ENCODE measurements at regions not wholly inside any gene's neighbourhood (a gene's known extent, or its start where the extent isn't known, plus 50 kb on each side); places are given as distances from the start of the nearest gene placed in this dataset.

DNA sequence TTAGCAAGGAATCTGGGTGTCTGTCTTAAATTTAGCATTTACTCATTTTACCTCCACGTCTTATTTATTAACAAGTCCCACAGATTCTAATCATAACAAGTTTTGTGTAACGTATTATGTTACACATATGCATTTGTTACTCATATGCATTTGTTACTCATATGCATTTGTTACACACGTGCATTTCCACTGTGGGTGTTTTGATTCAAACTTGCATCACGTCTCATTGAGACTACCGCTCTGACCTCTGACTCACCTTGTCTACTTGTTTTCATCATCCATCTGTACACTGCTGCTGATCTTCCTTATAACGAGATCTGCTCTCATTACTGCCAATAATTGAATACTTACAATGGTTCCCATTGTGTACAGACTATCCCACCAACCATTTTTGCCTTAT, 1141.4 kb downstream of the TBL1XR1 start:
- H3K36me3 ChIP-seq (replicated peaks in 1 of 2) = no peaks in the 10 kb centered on the region
- TF ChIP-seq CTCF (IDR thresholded peaks at IDR 0.05) = no peak
- no peak for TF ChIP-seq POLR2A (IDR thresholded peaks at IDR 0.05)
- no peaks in the 10 kb centered on the region for H3K27me3 ChIP-seq
- no peak overlapping the region for H3K4me3 ChIP-seq
- H3K9me3 ChIP-seq (replicated peaks in 1 of 3) = no peaks in the 10 kb centered on the region
- DNase-seq = no peak
- no peaks in the 10 kb centered on the region for H3K4me1 ChIP-seq (replicated peaks in 1 of 2)
- intact Hi-C loops (cut with DNase I) = no loop called here
- 74 to 84% (median 77%) methylated on average over 6 of the region's 6 CpGs for WGBS, 4 donors
- no peak overlapping the region for H3K27ac ChIP-seq

DNA sequence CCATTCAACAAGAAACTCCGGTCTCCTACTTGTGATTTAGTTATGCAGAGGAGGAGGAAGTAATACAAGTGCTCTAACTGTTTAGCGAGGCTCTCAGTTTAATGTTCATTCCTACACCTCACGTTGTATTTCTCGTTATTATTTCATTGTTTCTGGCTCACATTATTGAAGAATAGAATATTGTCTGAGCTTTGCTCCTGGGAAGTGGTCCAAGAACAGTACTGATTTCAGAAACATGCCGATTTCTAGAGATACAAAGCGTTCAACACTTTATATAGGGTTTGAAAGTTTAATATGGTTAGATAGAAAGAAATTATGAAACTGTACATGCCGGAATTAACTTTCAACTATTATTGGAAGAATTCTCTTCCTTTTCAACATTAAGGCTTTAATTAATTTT, 1145.5 kb downstream of the TBL1XR1 start:
- H3K27ac ChIP-seq = no peak overlapping the region
- no peaks in the 10 kb centered on the region for H3K4me1 ChIP-seq (replicated peaks in 1 of 2)
- 73 to 74% (median 74%) methylated on average over 7 of the region's 7 CpGs for WGBS, 4 donors
- no peak for TF ChIP-seq CTCF (IDR thresholded peaks at IDR 0.05)
- no peaks in the 10 kb centered on the region for H3K27me3 ChIP-seq
- no peaks in the 10 kb centered on the region for H3K36me3 ChIP-seq (replicated peaks in 1 of 2)
- H3K4me3 ChIP-seq = no peak overlapping the region
- no peaks in the 10 kb centered on the region for H3K9me3 ChIP-seq (replicated peaks in 1 of 3)
- DNase-seq = no peak
- intact Hi-C loops (cut with DNase I) = no loop called here

- no peaks in the 10 kb centered on the region for H3K4me1 ChIP-seq (replicated peaks in 1 of 2)
- intact Hi-C loops (cut with DNase I) = no loop called here
- H3K36me3 ChIP-seq (replicated peaks in 1 of 2) = no peaks in the 10 kb centered on the region
- H3K4me3 ChIP-seq = no peak overlapping the region
- no peaks in the 10 kb centered on the region for H3K27me3 ChIP-seq
- TF ChIP-seq CTCF (IDR thresholded peaks at IDR 0.05) = no peak
- no peak for TF ChIP-seq POLR2A (IDR thresholded peaks at IDR 0.05)
- H3K9me3 ChIP-seq (replicated peaks in 1 of 3) = no peaks in the 10 kb centered on the region
- no peak overlapping the region for H3K27ac ChIP-seq
- 74 to 86% (median 84%) methylated on average over 2 of the region's 2 CpGs for whole genome bisulfite sequencing, 4 donors
- DNase-seq = no peak
Measured at GRCh38 chr3:176046703-176047102, 1150.6 kb downstream of the TBL1XR1 start.

- Histone ChIP-seq H3K4me1 (replicated peaks in 1 of 2) (no peaks in the 10 kb centered on the region), H3K27ac (no peak overlapping the region), H3K9me3 (replicated peaks in 1 of 3) (peaks cover 0 to 6% (median 0%) of the 10 kb centered on the region in 3 donors), H3K27me3 (no peaks in the 10 kb centered on the region), H3K4me3 (no peak overlapping the region), H3K36me3 (replicated peaks in 1 of 2) (no peaks in the 10 kb centered on the region)
- intact Hi-C loops (cut with DNase I) = no loop called here
- TF ChIP-seq POLR2A (IDR thresholded peaks at IDR 0.05) (no peak), CTCF (IDR thresholded peaks at IDR 0.05) (no peak)
- DNase-seq = no peak
- 71 to 87% (median 76%) methylated on average over 2 of the region's 2 CpGs for WGBS, 4 donors
Measured at GRCh38 chr3:176041812-176042211, 1155.5 kb downstream of the TBL1XR1 start.
